H7 (cell line): ENCODE measurements at regions not wholly inside any gene's neighbourhood (a gene's known extent, or its start where the extent isn't known, plus 50 kb on each side); places are given as distances from the start of the nearest gene placed in this dataset.

Source experiments
- DNase-seq: peaks from one replicate; pipeline ENCODE4 v3.0.0; 2012
- H3K27me3 ChIP-seq: 2 replicates; pipeline ENCODE4 v1.6.0; 2011; ENCODE audit warnings: mild to moderate bottlenecking, low read length; ENCODE audit not compliant: control insufficient read depth, insufficient read depth
- H3K36me3 ChIP-seq: replicated peaks from 2 replicates; pipeline ENCODE4 v1.5.1; 2011; ENCODE audit warnings: low read length; ENCODE audit not compliant: control insufficient read depth, insufficient read depth
- H3K4me3 ChIP-seq: 2 replicates; pipeline ENCODE4 v1.5.1; 2011; ENCODE audit warnings: low read depth, mild to moderate bottlenecking, control low read depth, low read length, moderate library complexity; ENCODE audit not compliant: insufficient read depth

DNA sequence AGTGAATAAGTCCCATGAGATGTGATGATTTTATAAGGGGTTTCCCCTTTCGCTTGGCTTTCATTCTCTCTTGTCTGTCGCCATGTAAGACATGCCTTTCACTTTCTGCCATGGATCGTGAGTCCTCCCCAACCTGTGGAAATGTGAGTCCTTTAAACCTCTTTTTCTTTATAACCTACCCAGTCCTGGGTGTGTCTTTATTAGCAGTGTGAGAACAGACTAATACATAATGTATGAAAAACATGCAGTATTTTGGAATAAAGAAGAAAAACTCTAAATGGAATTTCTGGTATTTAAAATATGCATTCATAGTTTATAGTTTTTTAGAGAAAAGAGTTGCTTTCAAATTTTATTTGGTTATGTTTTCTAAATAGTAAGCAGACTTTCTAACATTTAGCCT is 360.7 kb downstream of the PCDH7 start:
- no peak overlapping the region for H3K4me3 ChIP-seq
- H3K27me3 ChIP-seq, result no peaks in the 10 kb centered on the region
- H3K36me3 ChIP-seq, result no peaks in the 10 kb centered on the region
- DNase-seq, result no peak

DNA sequence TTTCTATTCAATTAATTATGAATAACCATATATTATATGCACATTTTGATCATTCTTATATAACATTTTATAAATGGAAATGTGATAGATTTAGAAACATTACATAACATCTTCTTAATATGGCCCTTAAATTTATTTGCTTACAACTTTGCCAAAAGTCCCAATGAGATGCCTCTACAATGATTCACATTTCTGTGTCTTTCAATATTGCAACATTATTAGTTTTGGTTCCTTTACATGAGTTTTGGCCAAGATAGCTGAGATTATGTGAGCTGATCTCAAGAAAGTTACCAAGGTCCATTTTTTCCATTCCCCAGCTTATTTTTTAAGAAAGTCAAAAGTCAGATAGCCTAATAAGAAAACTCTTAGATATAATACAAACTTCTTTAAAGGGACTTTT is 361.2 kb downstream of the PCDH7 start:
- no peak for DNase-seq
- Histone ChIP-seq H3K4me3 (no peak overlapping the region), H3K36me3 (no peaks in the 10 kb centered on the region), H3K27me3 (no peaks in the 10 kb centered on the region)

DNA sequence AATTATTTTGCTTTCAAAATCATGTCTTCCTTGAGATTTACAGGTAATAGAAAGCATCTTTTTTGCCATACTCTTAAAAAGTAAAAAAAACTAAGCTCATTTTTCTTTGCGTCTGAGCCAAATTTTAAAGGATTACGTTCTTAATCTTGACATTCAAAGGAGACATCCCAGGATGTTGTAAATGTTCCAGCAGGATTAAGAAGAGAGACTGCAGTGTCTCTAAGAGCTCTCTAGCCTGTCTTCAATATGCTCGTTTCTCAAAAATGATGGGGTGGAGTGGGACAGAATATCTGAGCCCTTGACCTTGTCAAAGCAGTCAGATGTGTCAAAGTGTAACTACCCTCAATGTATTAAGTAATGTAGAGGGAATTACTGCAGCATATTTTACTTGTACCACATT is 363.3 kb downstream of the PCDH7 start:
- no peaks in the 10 kb centered on the region for H3K36me3 ChIP-seq

DNA sequence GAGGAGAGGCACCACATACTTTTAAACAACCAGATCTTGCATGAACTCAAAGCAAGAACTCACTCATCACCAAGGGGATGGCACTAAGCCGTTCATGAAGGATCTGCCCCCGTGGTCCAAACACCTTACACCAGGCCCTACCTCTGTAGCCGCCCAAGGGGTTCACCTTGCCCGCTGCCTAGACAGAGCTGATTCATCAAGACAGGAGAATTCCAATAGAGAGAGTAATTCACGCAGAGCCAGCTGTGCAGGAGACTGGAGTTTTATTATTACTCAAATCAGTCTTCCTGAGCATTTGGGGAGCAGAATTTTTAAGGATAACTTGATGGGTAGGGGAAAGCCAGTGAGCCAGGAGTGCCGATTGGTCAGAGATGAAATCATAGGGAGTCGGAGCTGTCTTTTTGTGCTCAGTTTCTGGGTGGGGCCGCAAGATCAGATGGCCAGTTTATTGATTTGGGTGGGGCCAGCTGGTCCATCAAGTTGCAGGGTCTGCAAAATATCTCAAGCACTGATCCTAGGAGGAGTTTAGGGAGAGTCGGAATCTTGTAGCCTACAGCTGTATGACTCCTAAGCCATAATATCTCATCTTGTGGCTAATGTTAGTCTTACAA is 364.7 kb downstream of the PCDH7 start:
- no peak for DNase-seq
- Histone ChIP-seq H3K4me3 (no peak overlapping the region), H3K27me3 (no peaks in the 10 kb centered on the region), H3K36me3 (no peaks in the 10 kb centered on the region)

More for the DNA sequence above, 363.3 kb downstream of the PCDH7 start:
- Histone ChIP-seq H3K27me3 (no peaks in the 10 kb centered on the region), H3K4me3 (no peak overlapping the region)
- no peak for DNase-seq

DNA sequence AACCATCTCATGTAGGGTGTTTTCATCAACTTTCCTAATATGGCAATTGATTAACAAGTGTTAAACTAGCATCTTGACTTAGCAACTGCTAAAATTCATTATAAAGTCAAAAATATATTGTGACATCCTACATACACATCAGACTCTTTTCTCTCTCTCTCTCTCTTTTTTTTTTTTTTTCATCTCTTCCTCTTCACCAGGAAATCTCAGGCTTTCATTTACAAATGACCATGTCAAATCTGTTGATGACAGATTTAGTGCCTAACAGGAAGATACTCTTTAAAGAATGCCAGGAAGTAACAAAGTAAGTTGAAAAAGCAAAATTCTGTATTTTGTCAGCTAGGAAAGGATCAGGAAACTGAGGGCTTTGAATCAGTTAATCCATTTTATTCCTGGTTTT is 365.5 kb downstream of the PCDH7 start:
- Histone ChIP-seq H3K27me3 (no peaks in the 10 kb centered on the region), H3K36me3 (no peaks in the 10 kb centered on the region), H3K4me3 (no peak overlapping the region)
- DNase-seq, result no peak

DNA sequence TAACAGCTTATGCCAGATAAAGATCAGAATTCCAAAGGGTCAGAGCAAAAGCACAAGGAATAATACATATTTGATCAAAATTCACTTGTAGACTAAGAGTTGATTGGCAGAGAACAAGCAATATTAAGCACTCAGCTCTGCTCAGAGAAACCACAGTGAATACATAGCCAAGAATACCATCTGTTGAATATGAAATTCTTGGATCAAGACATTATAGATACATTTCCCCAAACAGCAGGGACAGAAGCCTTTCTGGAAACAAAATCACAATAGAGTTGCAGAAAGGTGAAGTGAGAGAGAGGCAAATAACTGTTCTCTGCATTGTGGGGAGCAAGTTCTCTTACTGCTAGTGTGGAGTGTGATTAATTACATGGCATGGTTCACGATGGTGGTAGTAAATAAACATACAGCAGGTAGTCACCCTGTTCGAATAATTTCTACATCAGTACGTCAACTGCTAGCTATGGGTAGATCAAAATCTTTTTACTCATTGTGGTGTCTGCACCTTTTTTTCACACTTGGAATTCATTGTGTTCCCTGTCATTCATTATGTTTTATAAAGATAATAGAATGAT is 366.7 kb downstream of the PCDH7 start:
- no peak for DNase-seq

DNA sequence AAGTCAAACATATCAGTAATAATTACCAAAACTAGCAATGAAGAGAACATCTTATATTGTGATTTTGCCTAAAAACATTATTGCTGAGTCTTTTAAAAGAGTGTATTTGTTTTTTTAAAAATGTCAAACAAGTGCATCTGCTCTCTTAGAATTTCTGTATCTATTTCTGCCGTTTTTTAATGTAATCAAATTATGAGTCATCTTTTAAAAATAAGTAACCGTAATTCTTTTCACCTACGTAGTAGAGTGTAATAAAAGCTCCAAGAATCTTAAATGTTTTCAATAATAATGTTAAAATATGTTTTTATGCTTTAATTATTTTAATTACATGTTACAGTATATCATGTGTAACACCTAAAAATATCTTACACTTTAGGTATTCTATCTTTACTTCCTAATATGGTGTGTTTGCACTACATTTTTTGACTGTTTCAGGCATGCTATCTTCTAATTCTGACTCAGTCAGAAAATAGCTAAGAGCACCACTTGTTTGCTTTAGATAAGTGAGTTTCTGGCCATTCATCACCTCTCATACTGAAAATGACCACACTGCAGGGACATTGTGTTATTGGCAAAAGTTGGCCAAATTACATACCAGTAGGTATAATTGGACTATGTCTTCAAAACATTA is 368.5 kb downstream of the PCDH7 start:
- Histone ChIP-seq H3K36me3 (no peaks in the 10 kb centered on the region), H3K27me3 (no peaks in the 10 kb centered on the region), H3K4me3 (no peak overlapping the region)
- DNase-seq, result no peak

More for the DNA sequence above, 366.7 kb downstream of the PCDH7 start:
- Histone ChIP-seq H3K4me3 (no peak overlapping the region), H3K36me3 (no peaks in the 10 kb centered on the region), H3K27me3 (no peaks in the 10 kb centered on the region)

DNA sequence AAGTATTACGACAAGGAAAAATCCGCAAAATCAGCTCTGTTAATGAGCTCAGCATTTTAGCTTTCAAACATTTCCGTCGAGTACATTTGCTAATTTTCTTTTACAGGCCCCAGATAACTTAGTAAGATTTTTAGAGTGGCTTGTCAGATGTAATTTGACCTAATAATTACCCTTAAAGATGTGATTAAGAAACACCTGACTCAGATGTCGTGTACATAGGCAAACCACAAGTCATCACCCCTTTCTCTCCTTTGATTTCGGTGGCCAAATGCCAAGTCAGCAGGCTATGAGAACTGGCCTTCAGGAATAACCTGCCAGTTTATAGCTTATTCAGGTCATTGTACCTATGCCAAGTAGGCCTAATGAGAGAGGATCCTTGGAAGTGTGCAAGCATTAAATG is 369.6 kb downstream of the PCDH7 start:
- Histone ChIP-seq H3K27me3 (no peaks in the 10 kb centered on the region), H3K4me3 (no peak overlapping the region), H3K36me3 (no peaks in the 10 kb centered on the region)
- DNase-seq, result no peak

DNA sequence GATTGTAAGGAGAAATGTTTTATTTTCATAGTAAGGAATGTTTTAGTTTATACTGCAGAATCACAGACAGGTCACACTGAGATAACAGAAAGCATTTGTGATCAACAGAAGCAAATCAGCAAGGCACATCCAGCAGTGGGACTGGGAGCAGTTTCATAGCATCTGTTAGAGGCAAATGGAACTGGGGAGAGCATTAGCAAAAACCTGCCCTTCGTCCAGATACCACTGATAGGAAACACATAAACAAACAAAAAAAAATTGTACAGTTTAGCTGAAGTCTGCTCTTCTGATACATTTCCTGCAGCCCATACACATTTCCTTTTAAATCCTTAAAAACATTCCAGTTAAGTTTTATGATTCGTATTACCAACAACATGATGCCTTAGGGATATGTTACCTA is 374.3 kb downstream of the PCDH7 start:
- Histone ChIP-seq H3K4me3 (no peak overlapping the region), H3K36me3 (no peaks in the 10 kb centered on the region), H3K27me3 (no peaks in the 10 kb centered on the region)
- no peak for DNase-seq

DNA sequence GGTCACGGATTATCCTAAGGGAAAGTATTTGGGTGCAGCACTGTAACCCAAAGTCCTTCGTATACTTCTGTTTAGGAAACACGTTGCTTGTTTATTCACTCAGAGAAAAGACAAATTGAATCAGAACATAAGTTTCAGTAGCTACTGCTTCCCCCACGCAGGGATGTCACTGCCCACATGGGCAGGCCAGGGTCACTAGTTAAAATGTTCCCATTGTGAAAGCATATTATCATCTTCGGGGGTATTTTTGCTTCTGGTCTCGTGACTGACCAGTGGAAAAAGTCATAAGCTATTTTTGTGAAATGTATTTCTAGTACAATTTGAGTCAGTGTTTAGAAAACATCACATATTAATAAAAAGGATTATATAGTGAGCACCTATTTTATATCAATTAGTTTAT is 377.8 kb downstream of the PCDH7 start:
- DNase-seq, result no peak
- Histone ChIP-seq H3K4me3 (no peak overlapping the region), H3K27me3 (no peaks in the 10 kb centered on the region), H3K36me3 (no peaks in the 10 kb centered on the region)

DNA sequence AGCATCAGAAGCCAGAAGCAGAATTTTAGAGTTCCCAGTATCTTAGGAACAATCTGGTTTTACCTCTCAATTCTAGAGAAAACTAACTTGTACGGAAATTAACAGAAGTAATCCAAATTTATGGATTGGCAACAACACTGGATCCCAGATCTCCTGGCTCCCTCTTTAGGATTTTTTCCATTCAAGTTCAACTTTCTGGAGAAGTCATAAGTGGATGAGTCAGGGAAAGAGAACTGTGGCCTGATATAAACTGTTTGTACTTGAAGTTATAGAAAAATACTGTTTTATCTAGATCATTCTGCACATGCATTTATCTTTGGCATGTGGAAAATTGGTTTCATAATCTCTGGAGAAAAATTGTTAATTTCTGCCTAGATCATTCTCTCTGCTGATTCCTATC is 380.4 kb downstream of the PCDH7 start:
- Histone ChIP-seq H3K36me3 (no peaks in the 10 kb centered on the region), H3K27me3 (no peaks in the 10 kb centered on the region), H3K4me3 (no peak overlapping the region)
- DNase-seq, result no peak

DNA sequence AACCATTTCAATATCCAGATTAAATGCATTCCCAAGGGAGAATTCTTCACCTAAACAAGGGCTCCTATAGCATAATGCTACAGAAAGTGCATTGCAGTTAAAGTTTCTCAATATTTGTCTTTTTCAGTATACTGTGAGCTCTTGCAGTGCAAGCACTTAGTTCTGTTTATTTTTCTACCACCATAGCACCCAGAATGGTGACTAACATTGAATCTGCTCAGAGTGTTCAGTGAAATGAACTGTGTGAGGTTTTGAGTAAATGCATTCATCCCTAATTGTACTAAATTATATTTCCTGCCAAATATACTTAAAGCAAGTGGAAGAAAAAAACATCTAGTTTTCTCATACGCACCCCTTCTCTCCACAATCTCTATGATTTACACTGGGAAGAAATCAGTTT is 383.9 kb downstream of the PCDH7 start:
- no peaks in the 10 kb centered on the region for H3K36me3 ChIP-seq
- no peaks in the 10 kb centered on the region for H3K27me3 ChIP-seq
- DNase-seq, result no peak
- no peak overlapping the region for H3K4me3 ChIP-seq

DNA sequence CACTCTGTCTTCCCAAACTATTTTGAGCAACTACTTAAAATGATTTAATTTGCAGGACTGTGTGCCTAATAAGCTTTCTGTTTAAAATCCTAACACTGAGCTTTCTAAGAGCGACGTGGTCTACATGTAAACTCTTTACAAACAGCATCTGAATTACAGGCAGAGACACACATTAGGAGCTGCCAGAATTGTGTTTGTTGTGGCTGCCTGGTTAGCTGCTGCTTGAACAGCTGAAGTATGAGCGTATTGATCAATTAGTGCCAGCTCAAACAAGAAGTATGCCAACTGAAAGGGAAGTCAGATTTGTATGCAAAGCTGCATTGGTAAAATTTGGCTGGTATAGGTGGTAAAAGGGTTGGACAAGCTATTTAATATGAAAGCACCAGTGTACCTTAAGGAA is 384.4 kb downstream of the PCDH7 start:
- DNase-seq, result no peak
- Histone ChIP-seq H3K27me3 (no peaks in the 10 kb centered on the region), H3K4me3 (no peak overlapping the region), H3K36me3 (no peaks in the 10 kb centered on the region)

DNA sequence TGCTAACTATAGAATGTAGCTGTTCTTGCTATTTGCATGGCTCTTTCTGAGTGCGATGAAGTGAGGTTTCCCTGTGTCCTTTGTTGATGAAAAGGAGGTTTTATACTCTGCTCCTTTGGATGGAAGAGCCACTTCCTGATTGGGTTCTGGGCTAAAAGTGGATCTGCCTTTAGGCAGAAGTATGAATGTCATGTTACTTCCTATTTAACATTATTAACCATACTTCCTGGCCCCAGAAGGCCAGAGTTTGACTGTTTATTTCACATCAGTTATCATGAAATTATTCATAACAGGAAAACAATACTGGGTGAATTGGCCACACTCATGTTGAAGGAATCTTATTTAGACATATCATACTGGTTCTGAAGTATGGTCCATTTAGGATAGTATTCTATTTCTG is 386.2 kb downstream of the PCDH7 start:
- no peak for DNase-seq
- Histone ChIP-seq H3K36me3 (no peaks in the 10 kb centered on the region), H3K4me3 (no peak overlapping the region), H3K27me3 (no peaks in the 10 kb centered on the region)

DNA sequence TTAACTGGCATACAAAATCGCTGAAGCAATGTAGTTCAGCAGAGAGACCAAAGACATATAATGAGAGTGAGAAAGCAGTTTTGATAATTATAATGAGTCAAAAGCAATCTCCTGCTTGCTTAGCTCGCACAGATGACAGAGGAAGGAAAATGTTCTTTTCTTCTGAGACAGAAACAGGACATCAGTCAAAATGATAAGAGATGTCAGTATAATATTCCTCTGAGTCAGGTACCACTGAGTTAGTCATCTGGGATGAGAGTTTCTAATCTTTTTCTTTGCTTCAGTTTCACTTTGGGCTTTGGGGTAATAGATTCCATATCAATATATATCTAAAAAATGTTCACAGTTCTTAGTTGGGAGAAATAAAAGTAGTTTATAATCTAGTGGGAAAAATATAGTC is 387.2 kb downstream of the PCDH7 start:
- Histone ChIP-seq H3K36me3 (no peaks in the 10 kb centered on the region), H3K27me3 (no peaks in the 10 kb centered on the region), H3K4me3 (no peak overlapping the region)
- no peak for DNase-seq
